ENCODE measurements at regions not wholly inside any gene's neighbourhood (a gene's known extent, or its start where the extent isn't known, plus 50 kb on each side); places are given as distances from the start of the nearest gene placed in this dataset.
"Not testable (repeated sequence)": the region's sequence is repeated elsewhere in the genome, so short reads cannot be mapped to it uniquely, and the experiment has no call there.

- Mint-ChIP-seq H3K27ac (no peak overlapping the region), H3K4me1 (no peaks in the 10 kb centered on the region), H3K27me3 (peaks cover 6% of the 10 kb centered on the region), H3K9me3 (no peaks in the 10 kb centered on the region), H3K4me3 (no peak overlapping the region), H3K36me3 (ENCODE audit: low read depth) (no peaks in the 10 kb centered on the region)
- no peak for DNase-seq
- ChIA-PET CTCF (no interaction called here), POLR2A (no interaction called here)
Observed at GRCh38 chr14:55979781-55980180, 138.4 kb upstream of the PELI2 start.

GRCh38 chr14:55980970-55981369 lies 137.2 kb upstream of the PELI2 start:
- no peaks in the 10 kb centered on the region for H3K9me3 Mint-ChIP-seq
- peaks cover 10% of the 10 kb centered on the region for H3K27me3 Mint-ChIP-seq
- ChIA-PET CTCF (interaction anchor here (0.6 kb wide), 1 partner anchor 441 kb away, joined by 3 read pairs; no protein-coding TSS in a partner anchor), POLR2A (no interaction called here)
- DNase-seq: no peak
- no peak overlapping the region for H3K27ac Mint-ChIP-seq
- H3K4me3 Mint-ChIP-seq: no peak overlapping the region
- no peaks in the 10 kb centered on the region for H3K4me1 Mint-ChIP-seq
- no peaks in the 10 kb centered on the region for H3K36me3 Mint-ChIP-seq (ENCODE audit: low read depth)

- Mint-ChIP-seq H3K4me1 (no peaks in the 10 kb centered on the region), H3K36me3 (ENCODE audit: low read depth) (no peaks in the 10 kb centered on the region), H3K27me3 (peaks cover 13% of the 10 kb centered on the region), H3K4me3 (no peak overlapping the region), H3K9me3 (no peaks in the 10 kb centered on the region), H3K27ac (no peak overlapping the region)
- no peak for DNase-seq
- POLR2A ChIA-PET: no interaction called here
- CTCF ChIA-PET: no interaction called here
Observed at GRCh38 chr14:55986069-55986468, 132.1 kb upstream of the PELI2 start.

GRCh38 chr14:56000846-56001245 lies 117.4 kb upstream of the PELI2 start:
- Mint-ChIP-seq H3K4me1 (peaks cover 41% of the 10 kb centered on the region), H3K36me3 (ENCODE audit: low read depth) (peaks cover 5% of the 10 kb centered on the region), H3K27me3 (peaks cover 56% of the 10 kb centered on the region), H3K27ac (no peak overlapping the region), H3K4me3 (no peak overlapping the region), H3K9me3 (peaks cover 11% of the 10 kb centered on the region)
- CTCF ChIA-PET: no interaction called here
- no peak for DNase-seq
- POLR2A ChIA-PET: no interaction called here

GRCh38 chr14:56002342-56002741 lies 115.9 kb upstream of the PELI2 start:
- CTCF ChIA-PET: no interaction called here

GRCh38 chr14:56002876-56003625 lies 115.2 kb upstream of the PELI2 start:
- POLR2A ChIA-PET: interaction anchor here (0.8 kb wide), 2 partner anchors 115 to 310 kb away, joined by 3 read pairs; partner anchors contain the start of gene PELI2
- peaks cover 5% of the 10 kb centered on the region for H3K36me3 Mint-ChIP-seq (ENCODE audit: low read depth)
- peak overlapping the region; percentile 18 for H3K4me3 Mint-ChIP-seq
- DNase-seq: peak; percentile 60
- H3K27me3 Mint-ChIP-seq: peaks cover 43% of the 10 kb centered on the region
- H3K9me3 Mint-ChIP-seq: peaks cover 11% of the 10 kb centered on the region
- H3K27ac Mint-ChIP-seq: peak overlapping the region; percentile 70
- peaks cover 43% of the 10 kb centered on the region for H3K4me1 Mint-ChIP-seq
- CTCF ChIA-PET: no interaction called here

More at GRCh38 chr14:56002342-56002741, 115.9 kb upstream of the PELI2 start:
- Mint-ChIP-seq H3K36me3 (ENCODE audit: low read depth) (peaks cover 5% of the 10 kb centered on the region), H3K27me3 (peaks cover 45% of the 10 kb centered on the region), H3K9me3 (peaks cover 11% of the 10 kb centered on the region), H3K27ac (no peak overlapping the region), H3K4me3 (no peak overlapping the region), H3K4me1 (peaks cover 43% of the 10 kb centered on the region)
- POLR2A ChIA-PET: interaction anchor here (0.8 kb wide), 2 partner anchors 116 to 309 kb away, joined by 3 read pairs; partner anchors contain the start of gene PELI2
- DNase-seq: no peak

- H3K4me1 Mint-ChIP-seq: peaks cover 43% of the 10 kb centered on the region
- peaks cover 5% of the 10 kb centered on the region for H3K36me3 Mint-ChIP-seq (ENCODE audit: low read depth)
- POLR2A ChIA-PET: no interaction called here
- H3K27me3 Mint-ChIP-seq: peaks cover 38% of the 10 kb centered on the region
- no peak for DNase-seq
- CTCF ChIA-PET: no interaction called here
- H3K4me3 Mint-ChIP-seq: no peak overlapping the region
- H3K9me3 Mint-ChIP-seq: peaks cover 14% of the 10 kb centered on the region
- peak overlapping the region; percentile 84 for H3K27ac Mint-ChIP-seq
Observed at GRCh38 chr14:56004323-56004722, 113.9 kb upstream of the PELI2 start.

- CTCF ChIA-PET: no interaction called here
- DNase-seq: peak; percentile 49
- Mint-ChIP-seq H3K4me1 (peaks cover 43% of the 10 kb centered on the region), H3K27ac (peak overlapping the region; percentile 84), H3K4me3 (no peak overlapping the region), H3K27me3 (peaks cover 37% of the 10 kb centered on the region), H3K9me3 (peaks cover 14% of the 10 kb centered on the region), H3K36me3 (ENCODE audit: low read depth) (peaks cover 5% of the 10 kb centered on the region)
- POLR2A ChIA-PET: no interaction called here
Observed at GRCh38 chr14:56004786-56005185, 113.4 kb upstream of the PELI2 start.

- DNase-seq: no peak
- POLR2A ChIA-PET: no interaction called here
- CTCF ChIA-PET: no interaction called here
- Mint-ChIP-seq H3K27ac (peak overlapping the region; percentile 84), H3K4me1 (peaks cover 43% of the 10 kb centered on the region), H3K36me3 (ENCODE audit: low read depth) (peaks cover 5% of the 10 kb centered on the region), H3K9me3 (peaks cover 12% of the 10 kb centered on the region), H3K27me3 (peaks cover 36% of the 10 kb centered on the region), H3K4me3 (no peak overlapping the region)
Observed at GRCh38 chr14:56005191-56006053, 112.8 kb upstream of the PELI2 start.

- DNase-seq; CTCF ChIA-PET; H3K4me3 Mint-ChIP-seq; H3K9me3 Mint-ChIP-seq; POLR2A ChIA-PET; H3K36me3 Mint-ChIP-seq (ENCODE audit: low read depth); H3K27ac Mint-ChIP-seq: not testable (repeated sequence)
- H3K4me1 Mint-ChIP-seq: peaks cover 33% of the 10 kb centered on the region
- peaks cover 24% of the 10 kb centered on the region for H3K27me3 Mint-ChIP-seq
Observed at GRCh38 chr14:56007491-56007890, 110.7 kb upstream of the PELI2 start.

- CTCF ChIA-PET: no interaction called here
- H3K27me3 Mint-ChIP-seq: peaks cover 24% of the 10 kb centered on the region
- DNase-seq: no peak
- H3K9me3 Mint-ChIP-seq: peaks cover 3% of the 10 kb centered on the region
- H3K36me3 Mint-ChIP-seq (ENCODE audit: low read depth): no peaks in the 10 kb centered on the region
- POLR2A ChIA-PET: no interaction called here
- peaks cover 26% of the 10 kb centered on the region for H3K4me1 Mint-ChIP-seq
- no peak overlapping the region for H3K27ac Mint-ChIP-seq
- H3K4me3 Mint-ChIP-seq: no peak overlapping the region
Observed at GRCh38 chr14:56008150-56008549, 110.1 kb upstream of the PELI2 start.

GRCh38 chr14:56008661-56009060 lies 109.5 kb upstream of the PELI2 start:
- Mint-ChIP-seq H3K27me3 (peaks cover 24% of the 10 kb centered on the region), H3K4me1 (peaks cover 21% of the 10 kb centered on the region)
- POLR2A ChIA-PET; H3K36me3 Mint-ChIP-seq (ENCODE audit: low read depth); H3K27ac Mint-ChIP-seq; CTCF ChIA-PET; H3K4me3 Mint-ChIP-seq; DNase-seq; H3K9me3 Mint-ChIP-seq: not testable (repeated sequence)

GRCh38 chr14:56023661-56024081 lies 94.5 kb upstream of the PELI2 start:
- Mint-ChIP-seq H3K9me3 (no peaks in the 10 kb centered on the region), H3K36me3 (ENCODE audit: low read depth) (no peaks in the 10 kb centered on the region), H3K27ac (no peak overlapping the region), H3K4me3 (no peak overlapping the region), H3K4me1 (no peaks in the 10 kb centered on the region), H3K27me3 (peaks cover 11% of the 10 kb centered on the region)
- POLR2A ChIA-PET: no interaction called here
- CTCF ChIA-PET: no interaction called here
- DNase-seq: no peak
